Spleen (tissue), 7 donors: ENCODE measurements at regions not wholly inside any gene's neighbourhood (a gene's known extent, or its start where the extent isn't known, plus 50 kb on each side); places are given as distances from the start of the nearest gene placed in this dataset.

Experiments
- CTCF ChIP-seq, 11 experiments: fragments of 200-600 bp in 7 of 11; fragments of 450-650 bp in 4 of 11; sonication (generic) in 4 of 11; IDR thresholded peaks in 8 of 11; conservative IDR thresholded peaks in 3 of 11; 1 replicate in 7 of 11; 2 replicates in 4 of 11; pipeline versions ENCODE4 v1.4.0 to v1.8.0; 2016 to 2021; ENCODE audit warnings: antibody characterized with exemption in 11 of 11, inconsistent platforms in 4 of 11, mild to moderate bottlenecking in 1 of 11
- POLR2A ChIP-seq, 3 donors: fragments of 450-650 bp; IDR thresholded peaks; one replicate each; pipeline ENCODE4 v1.5.1; 2017; ENCODE audit warnings: antibody characterized with exemption in 3 of 3, mild to moderate bottlenecking in 1 of 3
- POLR2AphosphoS5 ChIP-seq, 3 donors: sonication (generic); formaldehyde crosslinking; IDR thresholded peaks; one replicate each; pipeline ENCODE4 v1.5.1; 2017; ENCODE audit warnings: antibody characterized with exemption in 3 of 3
- donor health status: DM: no; HTN: no; CAD: no; lungs with moderate emphysema.
- donor health status: DM: no; HTN: no; CAD: no.
- donor health status: DM: no; HTN: no; CAD: no.

- TF ChIP-seq CTCF (IDR thresholded peaks at IDR 0.05 in 8 of 11, conservative IDR thresholded peaks at IDR 0.05 in 3 of 11): no peak
- TF ChIP-seq POLR2AphosphoS5 (IDR thresholded peaks at IDR 0.05): no peak
- no peak for TF ChIP-seq POLR2A (IDR thresholded peaks at IDR 0.05)
These were observed 381.0 kb upstream of the CNTNAP5 start for GRCh38 chr2:123644053-123644452.
